ENCODE measurements at regions not wholly inside any gene's neighbourhood (a gene's known extent, or its start where the extent isn't known, plus 50 kb on each side); places are given as distances from the start of the nearest gene placed in this dataset.
"Not testable (repeated sequence)": the region's sequence is repeated elsewhere in the genome, so short reads cannot be mapped to it uniquely, and the experiment has no call there.

DNA sequence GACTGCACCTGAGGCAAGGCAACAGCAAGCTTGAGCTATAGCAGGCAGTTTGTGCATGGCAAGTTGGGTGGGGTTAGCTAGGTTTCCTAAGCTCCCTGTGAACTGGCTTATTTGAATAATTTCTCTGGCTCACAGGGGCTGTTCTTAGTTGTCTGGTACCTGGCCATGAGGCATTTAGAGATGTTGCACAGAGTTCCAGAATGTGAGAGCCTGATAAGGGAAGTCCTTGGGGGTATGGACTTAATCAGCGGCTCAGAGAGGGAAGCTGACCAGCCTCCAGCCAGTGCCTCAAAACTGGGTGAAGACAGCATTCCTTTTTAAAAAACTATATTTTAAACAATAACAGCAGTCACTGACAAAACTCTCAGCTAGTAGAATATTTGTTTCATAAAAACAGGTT is 307.4 kb downstream of the FZD1 start:
- CTCF ChIA-PET (ENCODE audit: low intra/inter-chr PET ratio, low total read pairs), result no interaction called here

DNA sequence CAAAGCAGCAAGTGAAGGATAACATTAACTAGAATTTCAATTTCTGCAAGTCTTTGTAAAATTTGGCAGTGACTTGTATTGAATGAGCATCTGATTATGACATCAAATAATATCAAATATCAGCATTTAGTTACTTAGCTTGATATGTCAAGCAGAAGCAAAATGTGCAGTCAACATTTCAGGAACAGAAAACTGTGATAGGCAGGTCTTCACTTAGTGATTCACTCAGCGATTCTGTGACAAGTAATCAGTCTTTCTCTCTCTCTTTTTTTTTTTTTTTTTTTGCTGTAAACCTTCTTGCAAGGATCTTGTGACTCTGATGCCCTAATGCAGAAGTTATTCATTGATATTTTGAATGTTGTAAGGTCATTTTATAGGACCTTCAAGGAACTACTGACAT is 307.1 kb downstream of the MTERF1 start:
- BruUV-seq (replicated peaks), result no TSS peak
- H3K9me3 ChIP-seq (ENCODE audit: low read length), result peaks cover 3% of the 10 kb centered on the region; the same call in 1 of the 2 replicates
- FAIRE-seq (no peak), ATAC-seq (no peak), DNase-seq (ENCODE audit: low spot score) (no peak)
- H4K20me1 ChIP-seq (ENCODE audit: insufficient read depth, low read length), result no peaks in the 10 kb centered on the region
- ChIA-PET CTCF (ENCODE audit: low intra/inter-chr PET ratio, low total read pairs) (no interaction called here), POLR2A (no interaction called here)
- no peak overlapping the region for H3K4me3 ChIP-seq (replicated peaks in 1 of 3; ENCODE audit: insufficient read depth in 1 of 3, low read depth in 2 of 3, low read length in 3 of 3)
- H2AFZ ChIP-seq (ENCODE audit: low read length), result no peak overlapping the region
- no peaks in the 10 kb centered on the region for H3K79me2 ChIP-seq (ENCODE audit: insufficient read depth, low read length)
- WGBS (ENCODE audit: low lambda C conversion rate), result 3% methylated on average over 1 of the region's 1 CpG
- TF ChIP-seq ZSCAN25 (CRISPR knock-in tag; IDR thresholded peaks at IDR 0.05) (no peak), ZNF775 (CRISPR knock-in tag; IDR thresholded peaks at IDR 0.05; ENCODE audit: borderline replicate concordance) (no peak), SNAI1 (CRISPR knock-in tag; IDR thresholded peaks at IDR 0.05; ENCODE audit: borderline replicate concordance) (no peak), MAZ (IDR thresholded peaks at IDR 0.05; ENCODE audit: borderline replicate concordance, low read depth, low read length) (no peak), MAZ (CRISPR knock-in tag; IDR thresholded peaks at IDR 0.05; ENCODE audit: low read depth) (no peak), NFRKB (IDR thresholded peaks at IDR 0.05) (no peak), ZSCAN12 (CRISPR knock-in tag; IDR thresholded peaks at IDR 0.05) (no peak)
- TF ChIP-seq, protein P1, sequence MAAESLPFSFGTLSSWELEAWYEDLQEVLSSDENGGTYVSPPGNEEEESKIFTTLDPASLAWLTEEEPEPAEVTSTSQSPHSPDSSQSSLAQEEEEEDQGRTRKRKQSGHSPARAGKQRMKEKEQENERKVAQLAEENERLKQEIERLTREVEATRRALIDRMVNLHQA (CRISPR knock-in tag; IDR thresholded peaks at IDR 0.05), result no peak
- TF ChIP-seq, protein P2, sequence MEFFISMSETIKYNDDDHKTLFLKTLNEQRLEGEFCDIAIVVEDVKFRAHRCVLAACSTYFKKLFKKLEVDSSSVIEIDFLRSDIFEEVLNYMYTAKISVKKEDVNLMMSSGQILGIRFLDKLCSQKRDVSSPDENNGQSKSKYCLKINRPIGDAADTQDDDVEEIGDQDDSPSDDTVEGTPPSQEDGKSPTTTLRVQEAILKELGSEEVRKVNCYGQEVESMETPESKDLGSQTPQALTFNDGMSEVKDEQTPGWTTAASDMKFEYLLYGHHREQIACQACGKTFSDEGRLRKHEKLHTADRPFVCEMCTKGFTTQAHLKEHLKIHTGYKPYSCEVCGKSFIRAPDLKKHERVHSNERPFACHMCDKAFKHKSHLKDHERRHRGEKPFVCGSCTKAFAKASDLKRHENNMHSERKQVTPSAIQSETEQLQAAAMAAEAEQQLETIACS (CRISPR knock-in tag; IDR thresholded peaks at IDR 0.05), result no peak
- in situ Hi-C loops (cut with HindIII; ENCODE audit: extremely low pct_ligation_motif_present, low pct_unique_long_range_greater_than_20kb), result no loop called here
- no peaks in the 10 kb centered on the region for H3K27me3 ChIP-seq (ENCODE audit: control insufficient read depth in 1 of 2, insufficient read depth in 2 of 2, low read length in 2 of 2)
- H3K4me1 ChIP-seq (ENCODE audit: insufficient read depth, low read length), result peaks cover 21% of the 10 kb centered on the region
- no peaks in the 10 kb centered on the region for H3K36me3 ChIP-seq (replicated peaks in 1 of 2; ENCODE audit: control insufficient read depth in 1 of 2, insufficient read depth in 2 of 2, low read length in 2 of 2)
- H3K4me2 ChIP-seq (ENCODE audit: low read depth, low read length), result no peak overlapping the region
- no peak overlapping the region for H3K9ac ChIP-seq (ENCODE audit: insufficient read depth, low read depth, low read length)
- intact Hi-C loops (cut with micrococcal nuclease; ENCODE audit: unreplicated experiment), result no loop called here
- H3K27ac ChIP-seq (ENCODE audit: extremely low read length, insufficient read depth, low read length), result no peak overlapping the region

More for the DNA sequence above, 307.4 kb downstream of the FZD1 start:
- H3K4me3 ChIP-seq (replicated peaks in 1 of 3; ENCODE audit: insufficient read depth in 1 of 3, low read depth in 2 of 3, low read length in 3 of 3), result no peak overlapping the region
- no peak overlapping the region for H2AFZ ChIP-seq (ENCODE audit: low read length)
- WGBS (ENCODE audit: low lambda C conversion rate), result 78% methylated on average over 1 of the region's 1 CpG
- FAIRE-seq (no peak), DNase-seq (ENCODE audit: low spot score) (no peak), ATAC-seq (no peak)
- no peak overlapping the region for H3K4me2 ChIP-seq (ENCODE audit: low read depth, low read length)
- BruUV-seq (replicated peaks), result no TSS peak
- no peaks in the 10 kb centered on the region; the same call in 1 of the 2 replicates for H3K9me3 ChIP-seq (ENCODE audit: low read length)
- H3K4me1 ChIP-seq (ENCODE audit: insufficient read depth, low read length), result peaks cover 39% of the 10 kb centered on the region
- H3K9ac ChIP-seq (ENCODE audit: insufficient read depth, low read depth, low read length), result no peak overlapping the region
- in situ Hi-C loops (cut with HindIII; ENCODE audit: extremely low pct_ligation_motif_present, low pct_unique_long_range_greater_than_20kb), result no loop called here
- no peaks in the 10 kb centered on the region for H3K27me3 ChIP-seq (ENCODE audit: control insufficient read depth in 1 of 2, insufficient read depth in 2 of 2, low read length in 2 of 2)
- intact Hi-C loops (cut with micrococcal nuclease; ENCODE audit: unreplicated experiment), result no loop called here
- H3K27ac ChIP-seq (ENCODE audit: extremely low read length, insufficient read depth, low read length), result no peak overlapping the region
- POLR2A ChIA-PET, result no interaction called here
- TF ChIP-seq MZF1 (CRISPR knock-in tag; IDR thresholded peaks at IDR 0.05; ENCODE audit: borderline replicate concordance) (no peak), HOXA3 (CRISPR knock-in tag; IDR thresholded peaks at IDR 0.05) (no peak)
- no peaks in the 10 kb centered on the region for H3K79me2 ChIP-seq (ENCODE audit: insufficient read depth, low read length)
- no peaks in the 10 kb centered on the region for H3K36me3 ChIP-seq (replicated peaks in 1 of 2; ENCODE audit: control insufficient read depth in 1 of 2, insufficient read depth in 2 of 2, low read length in 2 of 2)
- H4K20me1 ChIP-seq (ENCODE audit: insufficient read depth, low read length), result no peaks in the 10 kb centered on the region

DNA sequence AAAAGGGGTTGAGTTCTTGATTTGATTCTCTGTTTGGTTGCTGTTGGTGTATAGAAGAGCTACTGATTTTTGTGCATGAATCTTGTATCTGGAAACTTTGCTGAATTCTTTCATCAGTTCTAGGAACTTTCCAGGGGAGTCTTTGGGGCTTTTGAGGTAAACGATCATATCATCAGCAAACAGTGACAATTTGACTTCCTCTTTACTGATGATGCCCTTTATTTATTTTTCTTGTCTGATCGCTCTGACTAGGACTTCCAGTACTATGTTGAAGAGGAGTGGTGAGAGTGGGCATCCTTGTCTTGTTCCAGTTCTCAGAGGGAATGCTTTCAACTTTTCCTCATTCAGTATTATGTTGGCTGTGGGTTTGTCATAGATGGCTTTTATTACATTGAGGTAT is 304.0 kb downstream of the MTERF1 start:
- 15% methylated on average over 2 of the region's 2 CpGs for WGBS (ENCODE audit: low lambda C conversion rate)
- H3K9me3 ChIP-seq (ENCODE audit: low read length); DNase-seq (ENCODE audit: low spot score); H3K9ac ChIP-seq (ENCODE audit: insufficient read depth, low read depth, low read length); H4K20me1 ChIP-seq (ENCODE audit: insufficient read depth, low read length); H3K4me1 ChIP-seq (ENCODE audit: insufficient read depth, low read length); H3K27ac ChIP-seq (ENCODE audit: extremely low read length, insufficient read depth, low read length); H3K27me3 ChIP-seq (ENCODE audit: control insufficient read depth in 1 of 2, insufficient read depth in 2 of 2, low read length in 2 of 2); in situ Hi-C loops (cut with HindIII; ENCODE audit: extremely low pct_ligation_motif_present, low pct_unique_long_range_greater_than_20kb); POLR2A ChIA-PET; FAIRE-seq; CTCF ChIA-PET (ENCODE audit: low intra/inter-chr PET ratio, low total read pairs); H3K4me2 ChIP-seq (ENCODE audit: low read depth, low read length); intact Hi-C loops (cut with micrococcal nuclease; ENCODE audit: unreplicated experiment); BruUV-seq (replicated peaks); H3K79me2 ChIP-seq (ENCODE audit: insufficient read depth, low read length); H3K4me3 ChIP-seq (replicated peaks in 1 of 3; ENCODE audit: insufficient read depth in 1 of 3, low read depth in 2 of 3, low read length in 3 of 3); H2AFZ ChIP-seq (ENCODE audit: low read length); ATAC-seq; H3K36me3 ChIP-seq (replicated peaks in 1 of 2; ENCODE audit: control insufficient read depth in 1 of 2, insufficient read depth in 2 of 2, low read length in 2 of 2): not testable (repeated sequence)

Data from HepG2 (cell line).